NCI-H510A (cell line): ENCODE measurements at regions not wholly inside any gene's neighbourhood (a gene's known extent, or its start where the extent isn't known, plus 50 kb on each side); places are given as distances from the start of the nearest gene placed in this dataset.
"Not testable (repeated sequence)": the region's sequence is repeated elsewhere in the genome, so short reads cannot be mapped to it uniquely, and the experiment has no call there.

ENCODE experiments used
- DNase-seq: peaks from one replicate; lab custom pipeline; 2025; lab: John Stamatoyannopoulos, UW

DNA sequence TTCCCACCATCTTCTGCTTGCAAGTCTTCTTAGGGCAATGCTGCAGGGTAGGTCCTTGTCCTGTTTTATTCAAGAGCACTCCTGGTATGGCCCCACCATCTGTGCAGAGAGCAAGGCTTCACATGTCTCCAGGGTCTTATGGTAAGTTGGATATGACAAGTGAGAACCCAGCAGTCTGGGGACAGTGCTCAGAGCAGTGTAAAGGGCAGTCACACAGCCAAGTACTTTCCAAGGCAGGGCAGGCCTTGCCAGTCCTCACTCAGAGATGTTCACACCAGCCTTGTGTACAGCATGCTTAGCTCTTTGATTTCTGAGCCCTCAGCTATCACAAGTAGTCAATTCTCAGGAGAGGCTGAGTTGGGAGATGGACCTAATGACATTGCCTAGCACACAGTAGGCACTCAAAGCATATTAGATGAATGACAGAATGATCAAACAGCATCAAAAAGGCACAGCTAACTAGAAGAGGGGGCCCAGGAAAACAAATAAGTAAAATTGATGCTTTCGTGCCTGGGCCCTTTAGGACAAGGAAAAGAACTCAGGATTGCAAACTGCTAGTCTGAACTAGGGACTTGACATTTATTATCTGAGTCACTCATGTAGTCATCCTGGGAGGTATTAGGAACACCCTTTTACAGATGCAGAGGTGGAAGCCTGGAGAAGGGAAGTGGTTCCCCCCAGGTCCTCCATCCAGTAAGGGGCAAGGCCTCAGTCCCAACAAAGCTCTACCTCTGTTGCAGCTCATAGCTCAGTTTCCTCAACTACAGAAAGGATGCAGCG is 86.7 kb upstream of the CTAGE1 start:
- DNase-seq = no peak

DNA sequence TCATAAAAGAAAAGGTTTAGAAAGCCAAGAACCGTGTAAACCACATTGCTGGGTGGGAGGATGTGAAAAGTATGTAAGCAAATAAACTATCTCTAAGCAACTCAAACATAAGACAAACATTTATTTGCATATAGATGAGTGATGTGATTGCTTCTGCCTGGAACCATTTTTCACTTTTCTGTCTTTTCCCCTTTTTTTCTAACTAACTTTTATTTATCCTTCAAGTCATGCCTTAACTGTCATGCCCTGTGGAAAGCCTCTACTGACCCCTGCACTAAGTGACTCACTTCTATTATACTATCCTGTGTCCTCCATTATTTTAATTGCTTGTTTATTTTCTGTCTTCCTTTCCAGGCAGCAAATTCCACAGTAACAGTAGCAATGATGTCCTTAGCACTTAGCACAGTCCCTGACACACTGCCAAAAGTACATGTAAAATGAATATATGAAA is 87.5 kb upstream of the CTAGE1 start:
- DNase-seq = no peak

DNA sequence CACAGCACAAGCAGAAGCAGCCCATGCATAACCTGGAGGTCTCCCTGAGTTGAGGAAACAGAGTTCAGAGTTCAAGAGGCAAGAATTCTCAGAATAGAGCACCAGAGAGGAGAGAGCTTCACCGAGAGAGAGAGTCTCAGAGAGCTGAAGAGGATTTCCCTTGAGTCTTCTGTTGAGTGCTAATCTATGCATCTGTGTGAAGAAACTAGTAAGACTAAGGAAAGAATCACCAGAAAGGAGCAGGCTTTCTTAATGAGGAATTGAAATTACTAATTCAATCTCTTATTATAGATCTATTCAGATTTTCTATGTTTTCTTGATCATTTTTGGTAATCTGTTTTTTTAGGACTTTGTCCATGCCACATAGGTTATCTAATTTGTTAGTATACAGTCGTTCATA is 89.3 kb upstream of the CTAGE1 start:
- no peak for DNase-seq

DNA sequence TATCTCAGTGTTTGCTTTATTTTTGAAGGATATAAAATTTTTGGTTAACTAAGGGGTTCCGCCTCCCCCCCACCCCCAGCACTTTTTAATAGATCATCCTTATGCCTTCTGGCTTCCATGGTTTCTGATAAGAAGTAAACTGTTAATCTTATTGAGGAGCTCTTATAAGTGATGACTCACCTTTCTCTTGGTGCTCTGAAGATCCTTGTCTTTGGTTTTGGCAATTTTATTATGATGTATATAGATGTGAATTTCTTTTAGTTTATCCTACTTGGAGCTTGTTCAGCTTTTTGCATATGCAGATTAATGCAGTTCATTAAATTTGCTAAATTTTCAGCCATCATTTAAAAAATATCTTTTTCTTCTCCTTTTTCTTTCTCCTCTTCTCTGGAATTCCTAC is 91.7 kb upstream of the CTAGE1 start:
- DNase-seq = no peak

DNA sequence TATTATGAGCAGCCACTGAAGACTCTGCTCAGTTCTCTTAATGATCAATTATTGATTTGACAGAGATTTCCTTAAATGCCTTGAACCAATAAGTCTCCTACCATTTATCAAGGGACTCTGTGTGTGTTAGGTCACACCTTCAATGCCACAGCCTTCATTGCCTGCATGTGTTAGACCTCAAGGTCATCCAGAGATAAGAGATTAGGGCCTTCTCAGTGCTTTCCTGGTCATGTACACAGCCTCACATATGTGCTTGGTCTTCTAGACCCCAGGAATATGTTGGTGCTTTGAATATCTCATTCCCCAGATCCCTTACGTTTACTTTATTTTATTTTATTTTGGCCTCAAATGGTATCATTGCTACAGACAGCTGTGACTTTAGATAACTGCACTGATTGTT is 93.0 kb upstream of the CTAGE1 start:
- DNase-seq = no peak

DNA sequence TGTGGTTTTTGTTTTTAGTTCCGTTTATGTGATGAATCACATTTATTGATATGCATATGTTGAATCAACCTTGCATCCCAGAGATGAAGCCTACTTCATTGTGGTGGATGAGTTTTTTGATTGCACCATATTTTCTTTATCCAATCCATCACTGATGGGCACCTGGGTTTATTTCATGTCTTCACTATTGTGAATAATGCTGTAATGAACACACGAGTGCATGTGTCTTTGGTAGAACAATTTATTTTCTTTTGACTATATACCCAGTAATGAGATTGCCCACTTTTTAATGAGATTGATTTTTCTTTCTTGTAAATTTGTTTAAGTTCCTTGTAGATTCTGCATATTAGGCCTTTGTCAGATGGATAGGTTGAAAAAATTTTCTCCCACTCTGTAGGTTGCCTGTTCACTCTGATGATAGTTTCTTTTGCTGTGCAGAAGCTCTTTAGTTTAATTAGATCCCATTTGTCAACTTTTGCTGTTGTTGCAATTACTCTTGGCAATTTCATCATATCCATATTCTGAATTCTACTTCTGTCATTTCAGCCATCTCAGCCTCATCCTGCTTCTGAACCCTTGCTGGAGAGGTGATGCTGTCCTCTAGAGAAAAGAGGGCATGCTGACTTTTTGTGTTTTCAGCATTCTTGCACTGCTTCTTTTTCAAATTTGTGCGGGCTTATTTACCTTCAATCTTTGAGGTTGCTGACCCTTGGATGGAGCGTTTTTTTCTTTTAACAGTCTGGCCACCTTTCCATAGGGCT is 96.2 kb upstream of the CTAGE1 start:
- DNase-seq = no peak

DNA sequence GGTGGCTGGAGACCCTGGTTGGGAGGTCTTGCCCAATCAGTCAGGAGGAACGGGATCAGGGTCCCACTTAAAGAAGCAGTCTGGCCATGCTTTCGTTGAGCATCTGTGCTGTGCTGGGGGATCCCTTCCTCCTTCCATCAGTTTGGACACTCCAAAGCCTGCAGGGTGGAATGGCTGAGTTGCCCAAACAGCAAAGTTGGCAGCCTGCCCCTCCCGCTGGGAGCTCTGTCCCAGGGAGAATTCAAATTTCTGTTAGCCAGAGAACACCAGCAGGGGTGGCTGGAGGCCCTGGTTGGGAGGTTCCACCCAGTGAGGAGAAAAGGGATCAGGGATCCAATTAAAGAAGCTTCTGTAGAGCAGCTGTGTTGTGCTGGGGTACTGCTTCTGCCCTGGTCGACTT is 96.9 kb upstream of the CTAGE1 start:
- DNase-seq = no peak

DNA sequence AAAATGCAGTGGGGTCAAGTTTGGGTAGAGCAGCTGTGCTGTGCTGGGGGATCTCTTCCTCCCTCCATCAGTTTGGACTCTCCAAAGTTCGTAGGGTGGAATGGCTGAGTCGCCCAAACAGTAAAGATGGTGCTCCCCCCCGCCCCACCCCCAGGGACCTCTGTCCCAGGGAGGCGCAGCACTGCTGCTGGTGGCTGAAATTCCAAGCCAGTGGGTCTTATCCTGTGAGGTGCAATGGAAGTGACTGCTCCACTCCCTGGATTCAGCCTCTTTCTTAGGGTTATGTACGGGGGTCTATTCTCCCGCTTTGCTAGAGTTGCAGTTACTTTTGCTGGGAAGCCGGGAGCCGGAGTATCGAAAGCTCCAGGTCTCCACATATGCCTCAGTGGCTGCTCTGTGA is 97.5 kb upstream of the CTAGE1 start:
- DNase-seq = no peak

DNA sequence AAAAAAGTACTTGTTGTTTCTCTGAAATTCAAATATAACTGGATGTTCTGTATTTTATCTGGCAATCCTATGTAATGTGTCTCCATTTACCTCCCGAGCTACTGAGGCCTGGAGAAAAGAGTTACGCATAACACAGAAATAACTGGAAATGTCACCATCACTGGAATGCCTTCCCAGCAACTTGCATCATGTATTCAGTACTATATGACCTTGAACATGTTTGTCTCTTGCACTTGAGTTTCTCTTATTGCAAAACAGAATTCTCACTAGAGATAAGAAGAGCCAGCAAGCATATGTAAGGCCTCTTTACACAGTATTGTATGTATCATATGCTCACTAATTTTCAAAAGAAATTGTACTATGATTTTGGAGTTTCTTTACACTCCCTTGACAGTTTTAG is 99.6 kb upstream of the CTAGE1 start:
- no peak for DNase-seq

DNA sequence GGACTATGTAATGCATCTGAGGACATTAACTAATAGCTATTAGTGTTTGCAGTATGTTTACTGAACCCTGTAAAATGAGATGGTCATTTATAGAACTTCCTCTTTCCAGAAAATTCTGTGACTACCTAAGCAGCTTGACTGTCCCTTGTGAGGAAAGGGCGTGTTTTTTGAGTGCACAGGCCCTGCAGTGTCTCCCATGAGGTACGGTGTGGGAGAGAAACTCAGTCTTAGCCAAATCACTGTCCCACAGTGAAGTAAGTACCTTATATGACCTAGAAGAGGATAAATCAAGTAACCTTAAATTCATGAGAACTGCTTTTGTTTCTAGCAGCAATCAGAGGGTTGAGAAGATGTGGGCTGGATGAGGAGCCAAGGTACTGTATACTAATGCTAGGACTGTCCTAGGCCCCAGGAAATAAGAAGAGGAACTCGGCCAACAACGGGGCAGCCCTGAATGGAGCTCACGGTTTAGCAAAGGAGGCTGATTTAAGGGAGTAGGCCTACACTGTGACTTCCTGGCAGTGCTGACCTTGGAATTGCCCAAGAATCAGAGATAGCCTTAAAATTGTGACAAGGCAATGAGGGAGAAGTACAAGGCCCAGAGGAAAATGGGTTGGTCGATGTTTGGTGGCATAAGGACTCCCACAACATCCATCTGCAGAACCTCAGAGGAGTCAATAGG is 103.5 kb upstream of the CTAGE1 start:
- DNase-seq = no peak

DNA sequence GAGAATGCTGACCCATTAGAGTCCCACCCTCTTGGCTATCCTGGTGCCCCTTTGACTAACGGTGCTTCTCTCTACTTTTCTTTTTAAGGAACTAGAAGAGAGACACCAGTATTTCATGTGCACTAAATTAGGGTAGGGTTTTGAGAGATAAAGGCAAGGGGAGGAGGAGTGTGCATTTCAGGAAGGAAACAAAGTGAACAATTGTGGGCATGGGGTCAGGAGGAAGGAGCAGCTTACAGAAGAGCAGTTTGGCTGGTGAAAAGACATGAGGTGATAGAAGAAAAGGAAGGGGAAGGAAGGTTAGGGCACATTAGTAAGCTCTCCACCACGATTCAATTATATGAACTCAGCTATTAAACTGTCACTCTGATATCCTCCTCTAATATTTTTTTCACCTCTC is 105.8 kb upstream of the CTAGE1 start:
- no peak for DNase-seq

DNA sequence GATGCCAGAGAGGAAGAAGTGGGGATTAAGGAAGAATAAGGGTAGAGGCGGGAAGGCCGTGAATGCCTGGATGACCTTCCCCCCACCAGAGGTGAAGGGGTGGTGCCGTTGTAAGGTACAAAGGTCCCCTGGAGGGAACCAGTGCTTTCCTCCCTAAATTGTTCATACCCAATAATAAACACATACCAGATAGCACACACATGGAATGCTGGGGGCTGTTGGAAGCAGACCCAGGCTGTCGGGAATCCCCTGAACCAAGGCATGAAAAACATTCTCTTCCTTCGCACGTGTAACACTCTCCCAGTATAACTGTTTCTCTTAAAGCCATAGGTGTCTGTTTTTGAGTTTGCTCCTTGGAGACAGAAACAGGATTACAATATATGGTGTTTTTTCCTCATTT is 107.1 kb upstream of the CTAGE1 start:
- no peak for DNase-seq

DNA sequence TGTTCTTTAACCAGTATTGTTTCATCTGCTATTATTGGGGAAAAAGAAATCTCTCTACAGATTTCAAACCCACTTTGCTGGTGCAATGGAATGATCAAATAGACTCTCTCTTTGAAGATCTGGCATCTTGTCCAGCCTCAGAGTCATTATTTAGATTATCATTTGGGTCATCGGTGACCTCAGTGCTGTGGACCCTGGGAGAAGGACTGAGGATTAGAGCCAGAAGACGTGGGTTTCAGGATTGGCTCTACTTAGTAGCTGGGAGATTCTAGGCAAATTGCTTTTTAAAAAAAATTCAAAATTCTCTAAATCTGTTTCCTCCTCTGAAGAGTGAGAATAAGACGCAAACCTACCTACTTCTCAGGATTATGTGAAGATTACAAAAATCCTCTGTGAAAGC is 107.6 kb upstream of the CTAGE1 start:
- DNase-seq = no peak

DNA sequence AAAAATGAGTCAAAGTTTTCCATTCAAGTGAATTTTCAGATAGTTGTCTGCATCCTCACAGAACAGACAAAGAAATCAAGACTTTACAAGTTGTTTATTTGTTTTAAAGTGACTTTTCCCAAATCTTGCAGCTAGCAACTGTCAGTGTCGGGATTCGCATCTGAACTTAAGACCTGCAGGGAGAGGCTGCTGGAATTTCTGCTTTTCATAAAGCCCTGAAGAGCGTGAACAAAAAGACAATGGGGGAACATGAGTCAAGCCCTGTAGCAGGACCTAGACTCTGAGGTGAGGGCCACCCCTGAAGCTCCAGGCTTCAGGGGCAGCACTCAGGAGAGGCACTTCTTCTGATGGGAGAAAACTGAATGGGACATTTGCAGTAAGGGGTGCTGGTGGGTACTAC is 108.2 kb upstream of the CTAGE1 start:
- DNase-seq = no peak

DNA sequence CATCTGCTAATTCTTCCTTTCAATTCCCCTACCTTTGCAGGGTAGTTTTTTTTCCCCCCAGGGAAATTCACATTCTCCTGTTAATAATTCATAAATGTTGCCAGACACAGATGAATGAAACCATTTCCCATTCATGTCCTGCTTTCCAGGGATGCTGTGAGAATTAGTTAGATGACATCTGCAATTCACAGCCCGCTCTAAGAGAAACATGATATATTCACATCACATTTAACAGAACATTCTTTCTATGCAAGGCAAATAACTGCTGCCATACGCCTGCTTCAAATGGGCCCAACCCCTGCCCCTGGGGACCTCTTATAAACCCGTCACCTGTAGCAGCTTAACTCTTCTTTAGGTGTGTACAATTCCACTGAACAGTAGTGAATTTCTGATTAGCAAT is 110.6 kb upstream of the CTAGE1 start:
- DNase-seq = no peak

DNA sequence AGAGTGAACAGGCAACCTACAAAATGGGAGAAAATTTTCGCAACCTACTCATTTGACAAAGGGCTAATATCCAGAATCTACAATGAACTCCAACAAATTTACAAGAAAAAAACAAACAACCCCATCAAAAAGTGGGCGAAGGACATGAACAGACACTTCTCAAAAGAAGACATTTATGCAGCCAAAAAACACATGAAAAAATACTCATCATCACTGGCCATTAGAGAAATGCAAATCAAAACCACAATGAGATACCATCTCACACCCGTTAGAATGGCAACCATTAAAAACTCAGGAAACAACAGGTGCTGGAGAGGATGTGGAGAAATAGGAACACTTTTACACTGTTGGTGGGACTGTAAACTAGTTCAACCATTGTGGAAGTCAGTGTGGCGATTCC is 117.0 kb upstream of the CTAGE1 start:
- DNase-seq = not testable (repeated sequence)

DNA sequence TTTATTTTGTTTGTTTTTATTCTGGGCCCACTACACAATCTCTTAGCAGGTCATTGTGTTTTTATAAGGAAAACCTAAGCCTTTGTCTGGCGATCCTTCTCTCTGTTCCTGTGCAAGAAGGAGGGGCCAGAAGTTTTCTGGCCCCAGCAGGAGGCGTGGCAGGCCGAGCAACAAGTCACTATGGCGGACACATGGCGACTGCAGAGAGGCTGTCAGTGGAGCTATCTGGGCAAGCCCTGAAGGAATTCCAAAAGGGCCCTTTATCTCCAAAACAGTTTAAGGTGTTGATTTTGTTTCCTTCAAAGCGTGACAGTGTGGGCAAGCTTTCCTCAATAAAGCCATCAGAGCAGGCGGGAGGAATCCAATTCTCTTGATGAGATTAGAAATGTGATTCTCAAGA is 118.8 kb upstream of the CTAGE1 start:
- DNase-seq = no peak

DNA sequence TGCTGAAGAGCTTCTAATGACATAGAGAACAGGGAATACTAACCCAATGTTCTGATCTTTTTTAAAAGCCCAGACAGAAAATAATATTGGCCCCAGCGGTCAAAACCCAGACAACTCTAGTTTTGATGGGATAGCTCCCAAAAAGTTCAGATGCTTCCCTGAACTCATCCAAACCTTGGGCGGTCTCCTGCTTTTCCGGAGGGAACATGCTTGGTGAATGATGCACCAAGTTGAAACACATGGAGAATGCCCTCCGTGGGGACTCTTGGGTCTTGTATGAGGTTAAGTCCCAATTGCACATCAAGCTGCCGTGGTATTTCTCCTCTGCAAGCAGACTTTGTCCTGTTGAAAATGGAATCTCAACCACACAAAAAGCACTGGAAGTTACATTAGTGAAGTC is 120.7 kb upstream of the CTAGE1 start:
- DNase-seq = no peak

DNA sequence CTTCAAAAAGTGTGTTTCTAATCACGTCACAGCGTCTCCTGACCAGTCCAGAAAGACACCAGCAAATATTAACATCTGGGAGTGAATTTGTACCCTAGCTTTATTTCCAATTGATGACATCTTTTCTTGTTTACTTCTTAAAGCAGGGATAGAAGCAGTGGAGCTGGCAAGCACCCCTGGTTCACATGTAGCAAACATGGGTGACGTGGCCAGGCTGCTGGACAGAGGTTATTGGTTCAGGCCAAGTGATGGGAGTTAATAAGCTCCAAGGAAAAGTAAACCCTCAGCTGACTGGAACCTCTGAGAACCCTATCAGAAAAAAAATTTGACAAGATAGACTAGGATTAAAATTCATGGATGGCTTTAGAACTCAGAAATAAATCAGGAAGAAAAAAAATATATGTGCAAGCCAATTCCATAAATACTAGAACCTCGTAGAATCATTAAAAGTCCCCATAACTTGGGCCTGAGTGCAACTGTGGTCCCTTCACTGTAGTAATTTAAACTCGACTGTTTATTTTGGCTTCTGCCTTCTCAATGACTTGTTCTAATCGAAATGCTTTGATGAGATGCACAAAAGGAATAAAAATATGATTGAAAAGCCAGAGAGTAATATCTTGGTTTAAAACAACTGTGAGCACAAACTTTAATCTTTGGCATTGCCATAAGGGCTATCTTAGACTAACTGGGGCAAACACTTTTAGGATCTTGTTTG is 121.5 kb upstream of the CTAGE1 start:
- no peak for DNase-seq

DNA sequence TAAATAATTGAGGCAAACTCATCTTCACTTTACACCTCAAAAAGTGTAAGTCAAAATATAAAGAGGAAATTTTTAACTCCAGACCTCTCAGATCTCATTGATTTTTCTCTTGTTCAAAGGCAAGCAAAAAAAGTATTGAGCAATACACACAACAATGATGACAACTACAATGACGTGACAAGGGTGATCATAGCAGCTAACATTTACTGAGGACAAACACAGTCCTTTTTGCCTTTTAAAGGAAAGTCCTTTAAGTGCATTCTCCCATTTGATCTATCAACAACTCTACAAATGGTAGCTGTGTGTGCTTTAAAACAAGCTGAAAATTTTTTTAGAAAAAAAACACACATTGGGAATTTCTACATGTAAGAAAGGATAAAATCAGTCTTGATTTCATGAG is 123.5 kb upstream of the CTAGE1 start:
- no peak for DNase-seq

DNA sequence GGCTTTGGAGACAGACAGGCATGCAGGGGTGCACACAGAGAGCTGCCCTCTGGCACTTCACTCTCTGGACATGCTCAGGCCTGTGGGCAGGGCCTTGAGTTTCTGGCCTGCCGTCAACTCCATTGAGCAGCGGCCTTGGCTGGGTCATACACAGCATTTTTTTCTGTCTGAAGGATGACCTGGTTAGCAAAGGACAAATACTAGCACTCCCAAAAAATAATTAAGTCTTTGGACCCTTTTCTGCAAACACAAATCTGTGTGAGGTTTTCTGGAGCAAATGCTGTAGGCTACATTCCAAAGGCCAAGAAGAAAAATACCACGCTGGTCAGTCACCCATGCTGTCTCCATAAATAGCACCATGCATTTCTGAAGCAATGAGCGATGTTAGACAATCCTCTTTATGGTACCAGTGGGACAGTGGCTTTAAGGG is 124.7 kb upstream of the CTAGE1 start:
- no peak for DNase-seq

DNA sequence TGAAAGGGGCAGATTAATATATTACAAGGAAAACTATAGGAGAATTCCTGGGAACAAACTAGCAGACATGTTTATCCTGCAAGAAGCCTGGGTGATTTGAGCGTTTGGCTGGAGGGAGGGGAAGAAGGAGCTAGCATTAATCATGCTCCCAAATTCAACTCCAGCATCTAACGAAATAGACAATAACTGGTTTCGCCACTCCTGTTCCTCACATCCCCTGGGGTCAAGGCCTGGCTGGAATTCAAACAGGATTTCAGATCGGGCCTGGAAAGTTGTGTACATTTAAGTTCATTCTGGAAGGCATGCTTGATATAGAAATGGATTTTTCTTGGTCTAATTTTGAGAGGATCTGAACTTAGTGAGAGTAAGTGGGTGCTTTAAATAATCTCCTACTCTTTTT is 126.1 kb upstream of the CTAGE1 start:
- DNase-seq = no peak
